ENCODE measurements at regions not wholly inside any gene's neighbourhood (a gene's known extent, or its start where the extent isn't known, plus 50 kb on each side); places are given as distances from the start of the nearest gene placed in this dataset.

- Histone ChIP-seq H3K56ac (ENCODE audit: low read length) (no peak overlapping the region), H3K4ac (ENCODE audit: low read depth, low read length) (no peak overlapping the region), H3K79me1 (ENCODE audit: low read length) (no peaks in the 10 kb centered on the region), H2BK5ac (ENCODE audit: low read length) (no peak overlapping the region), H4K8ac (ENCODE audit: low read depth, low read length) (no peak overlapping the region), H3K9ac (ENCODE audit: low read length) (no peak overlapping the region), H2BK120ac (ENCODE audit: low read depth, low read length) (no peak overlapping the region), H3K36me3 (ENCODE audit: control insufficient read depth, insufficient read depth, low read length) (no peaks in the 10 kb centered on the region), H2AK5ac (ENCODE audit: low read length) (no peak overlapping the region), H3K27ac (ENCODE audit: low read depth, low read length) (no peak overlapping the region), H3K23ac (ENCODE audit: low read length) (no peak overlapping the region), H3K79me2 (ENCODE audit: control insufficient read depth, insufficient read depth, low read length) (no peaks in the 10 kb centered on the region), H3K4me3 (ENCODE audit: low read length) (no peak overlapping the region), H2BK15ac (replicated peaks; ENCODE audit: low read depth) (no peak overlapping the region), H3K4me1 (ENCODE audit: control insufficient read depth, low read depth, low read length) (no peaks in the 10 kb centered on the region), H4K5ac (ENCODE audit: low read length) (no peak overlapping the region), H3K27me3 (ENCODE audit: insufficient read depth, low read length, poor library complexity) (no peaks in the 10 kb centered on the region), H3K18ac (ENCODE audit: low read length) (no peak overlapping the region), H3K4me2 (ENCODE audit: low read length) (no peak overlapping the region)
- no peak for DNase-seq
- no CpG with 5 or more reads among the region's 2 CpGs for WGBS (ENCODE audit: extremely low coverage, insufficient coverage, low lambda C conversion rate)
Observed at GRCh38 chr12:97380440-97380839, 82.2 kb upstream of the RMST start.

- no peak overlapping the region for H3K18ac ChIP-seq (ENCODE audit: low read length)
- H4K8ac ChIP-seq (ENCODE audit: low read depth, low read length) = no peak overlapping the region
- H3K79me2 ChIP-seq (ENCODE audit: control insufficient read depth, insufficient read depth, low read length) = no peaks in the 10 kb centered on the region
- H3K36me3 ChIP-seq (ENCODE audit: control insufficient read depth, insufficient read depth, low read length) = no peaks in the 10 kb centered on the region
- no peaks in the 10 kb centered on the region for H3K27me3 ChIP-seq (ENCODE audit: insufficient read depth, low read length, poor library complexity)
- no peak overlapping the region for H3K9ac ChIP-seq (ENCODE audit: low read length)
- H3K4me3 ChIP-seq (ENCODE audit: low read length) = no peak overlapping the region
- no peaks in the 10 kb centered on the region for H3K79me1 ChIP-seq (ENCODE audit: low read length)
- H3K4me1 ChIP-seq (ENCODE audit: control insufficient read depth, low read depth, low read length) = no peaks in the 10 kb centered on the region
- no peak overlapping the region for H3K23ac ChIP-seq (ENCODE audit: low read length)
- H2BK120ac ChIP-seq (ENCODE audit: low read depth, low read length) = no peak overlapping the region
- H2BK5ac ChIP-seq (ENCODE audit: low read length) = no peak overlapping the region
- no peak overlapping the region for H4K5ac ChIP-seq (ENCODE audit: low read length)
- no peak overlapping the region for H3K4me2 ChIP-seq (ENCODE audit: low read length)
- DNase-seq = no peak
- no peak overlapping the region for H2BK15ac ChIP-seq (replicated peaks; ENCODE audit: low read depth)
- H2AK5ac ChIP-seq (ENCODE audit: low read length) = no peak overlapping the region
- H3K27ac ChIP-seq (ENCODE audit: low read depth, low read length) = no peak overlapping the region
- H3K56ac ChIP-seq (ENCODE audit: low read length) = no peak overlapping the region
- no peak overlapping the region for H3K4ac ChIP-seq (ENCODE audit: low read depth, low read length)
- WGBS (ENCODE audit: extremely low coverage, insufficient coverage, low lambda C conversion rate) = no CpG with 5 or more reads among the region's 1 CpG
Observed at GRCh38 chr12:97385121-97385520, 77.5 kb upstream of the RMST start.

GRCh38 chr12:97386133-97386581 is 76.4 kb upstream of the RMST start:
- H3K27me3 ChIP-seq (ENCODE audit: insufficient read depth, low read length, poor library complexity) = no peaks in the 10 kb centered on the region
- no peak overlapping the region for H3K4ac ChIP-seq (ENCODE audit: low read depth, low read length)
- H3K18ac ChIP-seq (ENCODE audit: low read length) = no peak overlapping the region
- no peak overlapping the region for H4K8ac ChIP-seq (ENCODE audit: low read depth, low read length)
- no CpG with 5 or more reads among the region's 5 CpGs for WGBS (ENCODE audit: extremely low coverage, insufficient coverage, low lambda C conversion rate)
- H3K4me2 ChIP-seq (ENCODE audit: low read length) = no peak overlapping the region
- no peak overlapping the region for H3K9ac ChIP-seq (ENCODE audit: low read length)
- no peaks in the 10 kb centered on the region for H3K79me1 ChIP-seq (ENCODE audit: low read length)
- H2BK15ac ChIP-seq (replicated peaks; ENCODE audit: low read depth) = no peak overlapping the region
- no peak overlapping the region for H3K56ac ChIP-seq (ENCODE audit: low read length)
- H3K79me2 ChIP-seq (ENCODE audit: control insufficient read depth, insufficient read depth, low read length) = no peaks in the 10 kb centered on the region
- no peak overlapping the region for H2AK5ac ChIP-seq (ENCODE audit: low read length)
- no peak overlapping the region for H3K4me3 ChIP-seq (ENCODE audit: low read length)
- H3K36me3 ChIP-seq (ENCODE audit: control insufficient read depth, insufficient read depth, low read length) = no peaks in the 10 kb centered on the region
- no peaks in the 10 kb centered on the region for H3K4me1 ChIP-seq (ENCODE audit: control insufficient read depth, low read depth, low read length)
- DNase-seq = peak; percentile 72
- H3K23ac ChIP-seq (ENCODE audit: low read length) = no peak overlapping the region
- H4K5ac ChIP-seq (ENCODE audit: low read length) = no peak overlapping the region
- H3K27ac ChIP-seq (ENCODE audit: low read depth, low read length) = no peak overlapping the region
- no peak overlapping the region for H2BK120ac ChIP-seq (ENCODE audit: low read depth, low read length)
- H2BK5ac ChIP-seq (ENCODE audit: low read length) = no peak overlapping the region

GRCh38 chr12:97387844-97388243 is 74.8 kb upstream of the RMST start:
- H3K4me3 ChIP-seq (ENCODE audit: low read length) = no peak overlapping the region
- WGBS (ENCODE audit: extremely low coverage, insufficient coverage, low lambda C conversion rate) = no CpG with 5 or more reads among the region's 2 CpGs
- DNase-seq = no peak
- H3K9ac ChIP-seq (ENCODE audit: low read length) = no peak overlapping the region
- no peaks in the 10 kb centered on the region for H3K27me3 ChIP-seq (ENCODE audit: insufficient read depth, low read length, poor library complexity)
- no peak overlapping the region for H2AK5ac ChIP-seq (ENCODE audit: low read length)
- H2BK15ac ChIP-seq (replicated peaks; ENCODE audit: low read depth) = no peak overlapping the region
- H3K36me3 ChIP-seq (ENCODE audit: control insufficient read depth, insufficient read depth, low read length) = no peaks in the 10 kb centered on the region
- no peak overlapping the region for H3K27ac ChIP-seq (ENCODE audit: low read depth, low read length)
- H3K4me2 ChIP-seq (ENCODE audit: low read length) = no peak overlapping the region
- H3K4me1 ChIP-seq (ENCODE audit: control insufficient read depth, low read depth, low read length) = no peaks in the 10 kb centered on the region
- no peak overlapping the region for H3K23ac ChIP-seq (ENCODE audit: low read length)
- no peak overlapping the region for H2BK5ac ChIP-seq (ENCODE audit: low read length)
- H3K79me2 ChIP-seq (ENCODE audit: control insufficient read depth, insufficient read depth, low read length) = no peaks in the 10 kb centered on the region
- H4K5ac ChIP-seq (ENCODE audit: low read length) = no peak overlapping the region
- H3K18ac ChIP-seq (ENCODE audit: low read length) = no peak overlapping the region
- no peak overlapping the region for H3K4ac ChIP-seq (ENCODE audit: low read depth, low read length)
- H3K79me1 ChIP-seq (ENCODE audit: low read length) = no peaks in the 10 kb centered on the region
- no peak overlapping the region for H4K8ac ChIP-seq (ENCODE audit: low read depth, low read length)
- H2BK120ac ChIP-seq (ENCODE audit: low read depth, low read length) = no peak overlapping the region
- H3K56ac ChIP-seq (ENCODE audit: low read length) = no peak overlapping the region

GRCh38 chr12:97394657-97395056 is 67.9 kb upstream of the RMST start:
- Histone ChIP-seq H3K36me3 (ENCODE audit: control insufficient read depth, insufficient read depth, low read length) (no peaks in the 10 kb centered on the region), H3K4me2 (ENCODE audit: low read length) (no peak overlapping the region), H3K56ac (ENCODE audit: low read length) (no peak overlapping the region), H3K9ac (ENCODE audit: low read length) (no peak overlapping the region), H2BK15ac (replicated peaks; ENCODE audit: low read depth) (no peak overlapping the region), H2AK5ac (ENCODE audit: low read length) (no peak overlapping the region), H4K5ac (ENCODE audit: low read length) (no peak overlapping the region), H3K79me1 (ENCODE audit: low read length) (no peaks in the 10 kb centered on the region), H3K79me2 (ENCODE audit: control insufficient read depth, insufficient read depth, low read length) (no peaks in the 10 kb centered on the region), H4K8ac (ENCODE audit: low read depth, low read length) (no peak overlapping the region), H3K18ac (ENCODE audit: low read length) (peak overlapping the region; percentile 76), H3K23ac (ENCODE audit: low read length) (no peak overlapping the region), H3K4me1 (ENCODE audit: control insufficient read depth, low read depth, low read length) (peaks cover 2% of the 10 kb centered on the region), H3K4ac (ENCODE audit: low read depth, low read length) (peak overlapping the region; percentile 9), H2BK5ac (ENCODE audit: low read length) (no peak overlapping the region), H3K27ac (ENCODE audit: low read depth, low read length) (no peak overlapping the region), H3K27me3 (ENCODE audit: insufficient read depth, low read length, poor library complexity) (no peaks in the 10 kb centered on the region), H2BK120ac (ENCODE audit: low read depth, low read length) (no peak overlapping the region), H3K4me3 (ENCODE audit: low read length) (no peak overlapping the region)
- WGBS (ENCODE audit: extremely low coverage, insufficient coverage, low lambda C conversion rate) = no CpG with 5 or more reads among the region's 3 CpGs
- DNase-seq = no peak

- H3K27ac ChIP-seq (ENCODE audit: low read depth, low read length) = no peak overlapping the region
- no peak overlapping the region for H3K4ac ChIP-seq (ENCODE audit: low read depth, low read length)
- H4K8ac ChIP-seq (ENCODE audit: low read depth, low read length) = no peak overlapping the region
- H3K18ac ChIP-seq (ENCODE audit: low read length) = no peak overlapping the region
- WGBS (ENCODE audit: extremely low coverage, insufficient coverage, low lambda C conversion rate) = no CpG with 5 or more reads among the region's 4 CpGs
- H3K4me3 ChIP-seq (ENCODE audit: low read length) = no peak overlapping the region
- no peaks in the 10 kb centered on the region for H3K36me3 ChIP-seq (ENCODE audit: control insufficient read depth, insufficient read depth, low read length)
- peak; percentile 87 for DNase-seq
- H2AK5ac ChIP-seq (ENCODE audit: low read length) = no peak overlapping the region
- no peaks in the 10 kb centered on the region for H3K79me1 ChIP-seq (ENCODE audit: low read length)
- no peaks in the 10 kb centered on the region for H3K79me2 ChIP-seq (ENCODE audit: control insufficient read depth, insufficient read depth, low read length)
- H3K4me2 ChIP-seq (ENCODE audit: low read length) = no peak overlapping the region
- H3K23ac ChIP-seq (ENCODE audit: low read length) = no peak overlapping the region
- peak overlapping the region; percentile 66 for H3K56ac ChIP-seq (ENCODE audit: low read length)
- no peaks in the 10 kb centered on the region for H3K27me3 ChIP-seq (ENCODE audit: insufficient read depth, low read length, poor library complexity)
- H3K4me1 ChIP-seq (ENCODE audit: control insufficient read depth, low read depth, low read length) = peaks cover 2% of the 10 kb centered on the region
- H3K9ac ChIP-seq (ENCODE audit: low read length) = no peak overlapping the region
- H4K5ac ChIP-seq (ENCODE audit: low read length) = no peak overlapping the region
- no peak overlapping the region for H2BK15ac ChIP-seq (replicated peaks; ENCODE audit: low read depth)
- no peak overlapping the region for H2BK5ac ChIP-seq (ENCODE audit: low read length)
- H2BK120ac ChIP-seq (ENCODE audit: low read depth, low read length) = no peak overlapping the region
Observed at GRCh38 chr12:97397008-97397407, 65.6 kb upstream of the RMST start.
